ENCODE measurements at regions not wholly inside any gene's neighbourhood (a gene's known extent, or its start where the extent isn't known, plus 50 kb on each side); places are given as distances from the start of the nearest gene placed in this dataset.

DNA sequence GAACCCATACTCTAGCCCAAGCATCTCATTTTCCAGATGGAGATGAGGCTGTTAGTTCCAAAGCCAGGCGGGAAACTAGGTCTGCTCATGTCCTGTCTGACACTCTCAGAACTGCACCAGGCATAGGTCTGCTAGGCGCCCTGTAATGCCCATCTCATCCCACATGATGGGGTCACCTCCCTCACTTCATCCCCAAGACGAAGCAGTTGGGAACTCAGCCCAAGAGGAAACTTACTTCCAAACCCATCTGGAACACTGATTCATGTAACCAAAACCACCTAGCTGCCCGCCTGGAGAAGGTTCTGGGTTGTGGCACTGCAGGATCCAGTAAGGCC, 84.0 kb upstream of the PRNP start:
- TF ChIP-seq POLR2A (IDR thresholded peaks at IDR 0.05), result no peak
- TF ChIP-seq, protein P1, sequence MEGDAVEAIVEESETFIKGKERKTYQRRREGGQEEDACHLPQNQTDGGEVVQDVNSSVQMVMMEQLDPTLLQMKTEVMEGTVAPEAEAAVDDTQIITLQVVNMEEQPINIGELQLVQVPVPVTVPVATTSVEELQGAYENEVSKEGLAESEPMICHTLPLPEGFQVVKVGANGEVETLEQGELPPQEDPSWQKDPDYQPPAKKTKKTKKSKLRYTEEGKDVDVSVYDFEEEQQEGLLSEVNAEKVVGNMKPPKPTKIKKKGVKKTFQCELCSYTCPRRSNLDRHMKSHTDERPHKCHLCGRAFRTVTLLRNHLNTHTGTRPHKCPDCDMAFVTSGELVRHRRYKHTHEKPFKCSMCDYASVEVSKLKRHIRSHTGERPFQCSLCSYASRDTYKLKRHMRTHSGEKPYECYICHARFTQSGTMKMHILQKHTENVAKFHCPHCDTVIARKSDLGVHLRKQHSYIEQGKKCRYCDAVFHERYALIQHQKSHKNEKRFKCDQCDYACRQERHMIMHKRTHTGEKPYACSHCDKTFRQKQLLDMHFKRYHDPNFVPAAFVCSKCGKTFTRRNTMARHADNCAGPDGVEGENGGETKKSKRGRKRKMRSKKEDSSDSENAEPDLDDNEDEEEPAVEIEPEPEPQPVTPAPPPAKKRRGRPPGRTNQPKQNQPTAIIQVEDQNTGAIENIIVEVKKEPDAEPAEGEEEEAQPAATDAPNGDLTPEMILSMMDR (IDR thresholded peaks at IDR 0.05), result no peak

All from right lobe of liver (tissue), 4 donors.